ENCODE measurements at regions not wholly inside any gene's neighbourhood (a gene's known extent, or its start where the extent isn't known, plus 50 kb on each side); places are given as distances from the start of the nearest gene placed in this dataset.
"Not testable (repeated sequence)": the region's sequence is repeated elsewhere in the genome, so short reads cannot be mapped to it uniquely, and the experiment has no call there.

GRCh38 chr13:30065181-30065580 is 214.8 kb upstream of the UBL3 start:
- DNase-seq (ENCODE audit: low read depth) = no peak

GRCh38 chr13:30063892-30064291 is 213.5 kb upstream of the UBL3 start:
- DNase-seq (ENCODE audit: low read depth) = no peak

GRCh38 chr13:30061217-30061616 is 210.8 kb upstream of the UBL3 start:
- no peak for DNase-seq (ENCODE audit: low read depth)

GRCh38 chr13:30058429-30058828 is 208.0 kb upstream of the UBL3 start:
- DNase-seq (ENCODE audit: low read depth) = no peak

- not testable (repeated sequence) for DNase-seq (ENCODE audit: low read depth)
Observed at GRCh38 chr13:30054546-30054945, 204.1 kb upstream of the UBL3 start.

- DNase-seq (ENCODE audit: low read depth) = no peak
Observed at GRCh38 chr13:30053939-30054338, 203.5 kb upstream of the UBL3 start.

- DNase-seq (ENCODE audit: low read depth) = no peak
Observed at GRCh38 chr13:30052120-30052519, 201.7 kb upstream of the UBL3 start.

- DNase-seq (ENCODE audit: low read depth) = no peak
Observed at GRCh38 chr13:30051531-30052060, 201.2 kb upstream of the UBL3 start.

GRCh38 chr13:30049692-30050091 is 199.3 kb upstream of the UBL3 start:
- no peak for DNase-seq (ENCODE audit: low read depth)

GRCh38 chr13:30047154-30047874 is 196.9 kb upstream of the UBL3 start:
- no peak for DNase-seq (ENCODE audit: low read depth)

GRCh38 chr13:30045916-30046704 is 195.7 kb upstream of the UBL3 start:
- peak; percentile 29 for DNase-seq (ENCODE audit: low read depth)

GRCh38 chr13:30044932-30045331 is 194.5 kb upstream of the UBL3 start:
- DNase-seq (ENCODE audit: low read depth) = no peak

GRCh38 chr13:30043631-30043925 is 193.2 kb upstream of the UBL3 start:
- no peak for DNase-seq (ENCODE audit: low read depth)

GRCh38 chr13:30042891-30043630 is 192.6 kb upstream of the UBL3 start:
- no peak for DNase-seq (ENCODE audit: low read depth)

GRCh38 chr13:30042272-30042671 is 191.9 kb upstream of the UBL3 start:
- no peak for DNase-seq (ENCODE audit: low read depth)

- DNase-seq (ENCODE audit: low read depth) = no peak
Observed at GRCh38 chr13:30039511-30039911, 189.1 kb upstream of the UBL3 start.

- DNase-seq (ENCODE audit: low read depth) = peak; percentile 67
Observed at GRCh38 chr13:30038884-30039283, 188.5 kb upstream of the UBL3 start.

GRCh38 chr13:30037766-30038165 is 187.3 kb upstream of the UBL3 start:
- peak; percentile 85 for DNase-seq (ENCODE audit: low read depth)

- no peak for DNase-seq (ENCODE audit: low read depth)
Observed at GRCh38 chr13:30037306-30037705, 186.9 kb upstream of the UBL3 start.

- DNase-seq (ENCODE audit: low read depth) = peak; percentile 51
Observed at GRCh38 chr13:30034458-30034795, 184.0 kb upstream of the UBL3 start.

- peak; percentile 86 for DNase-seq (ENCODE audit: low read depth)
Observed at GRCh38 chr13:30033681-30034457, 183.5 kb upstream of the UBL3 start.

- DNase-seq (ENCODE audit: low read depth) = no peak
Observed at GRCh38 chr13:30032263-30032662, 181.8 kb upstream of the UBL3 start.

Measured in GM04504 (cell line).